Ovary (tissue), 7 donors: ENCODE measurements at regions not wholly inside any gene's neighbourhood (a gene's known extent, or its start where the extent isn't known, plus 50 kb on each side); places are given as distances from the start of the nearest gene placed in this dataset.

Experiments
- DNase-seq, 5 donors: peaks; one replicate each; pipeline ENCODE4 v3.0.0-alpha.2; 2019 to 2020
- H3K27ac ChIP-seq, 2 donors: fragments of 200-600 bp; one replicate each; pipeline versions ENCODE4 v1.5.1 to v1.8.0; 2019 to 2022
- H3K27me3 ChIP-seq: fragments of 200-600 bp; one replicate; pipeline ENCODE4 v1.8.0; 2022
- H3K36me3 ChIP-seq: fragments of 200-600 bp; sonication (generic); one replicate; pipeline ENCODE4 v1.5.1; 2019
- H3K4me1 ChIP-seq: one replicate; pipeline ENCODE4 v1.8.1; 2013; ENCODE audit warnings: mild to moderate bottlenecking, moderate library complexity; ENCODE audit not compliant: insufficient read depth
- H3K4me3 ChIP-seq: fragments of 200-600 bp; sonication (generic); one replicate; pipeline ENCODE4 v1.5.1; 2017
- H3K9me3 ChIP-seq, 2 donors: fragments of 200-600 bp in 1 of 2; sonication (generic) in 1 of 2; one replicate each; pipeline versions ENCODE4 v1.5.1 to v1.8.1; 2013 to 2019; ENCODE audit warnings: mild to moderate bottlenecking in 1 of 2, moderate library complexity in 1 of 2
- EP300 ChIP-seq: sonication (generic); formaldehyde crosslinking; IDR thresholded peaks from one replicate; pipeline ENCODE4 v1.6.1; 2017; ENCODE audit warnings: antibody characterized with exemption
- POLR2A ChIP-seq: fragments of 450-650 bp; IDR thresholded peaks from one replicate; pipeline ENCODE4 v1.6.1; 2017; ENCODE audit warnings: antibody characterized with exemption, mild to moderate bottlenecking, moderate library complexity
- WGBS, 3 donors: extraction: QIAGEN DNeasy Blood & Tissue Kit in 1 of 3; methylation state at CpG; one replicate each; pipeline versions ENCODE4 v1.1.5 to v1.1.7; 2013 to 2017; 5-methylcytosine and 5-hydroxymethylcytosine counted together
- intact Hi-C, 4 donors: fragments of 100-400 bp; cut with DNase I; formaldehyde crosslinking; loops; one replicate each; pipeline versions ENCODE4 v1.11.0 to v1.15.1; 2022 to 2023
- TF ChIP-seq, protein P1 (sequence below), 3 donors: fragments of 450-650 bp in 2 of 3; fragments of 200-600 bp in 1 of 3; IDR thresholded peaks; one replicate each; pipeline versions ENCODE4 v1.5.1 to v1.8.0; 2016 to 2022; ENCODE audit warnings: antibody characterized with exemption in 3 of 3, mild to moderate bottlenecking in 1 of 3
- donor health status: DM: no; HTN: no; CAD: no; lungs with moderate emphysema.
- donor health status: DM: no; HTN: no; CAD: no.
- donor health status: Bipolar disorder and iron deficiency.
- donor health status: DM: no; HTN: no; CAD: no.
- donor health status: DM: yes; HTN: yes; CAD: no.

DNA sequence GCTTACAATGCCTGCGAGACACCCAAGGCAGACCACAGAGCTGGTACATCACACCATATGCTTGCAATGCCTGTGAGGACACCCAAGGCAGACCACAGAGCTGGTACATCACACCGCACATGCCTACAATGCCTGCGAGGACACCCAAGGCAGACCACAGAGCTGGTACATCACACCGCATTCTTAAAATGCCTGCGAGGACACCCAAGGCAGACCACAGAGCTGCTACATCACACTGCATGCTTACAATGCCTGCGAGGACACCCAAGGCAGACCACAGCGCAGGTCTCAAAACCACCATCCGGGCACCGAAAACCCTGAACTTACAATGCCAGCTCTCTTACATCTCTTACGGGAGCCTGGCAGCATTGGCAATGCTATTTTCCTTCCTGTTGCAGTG, 799.6 kb downstream of the GALR1 start:
- no peaks in the 10 kb centered on the region for H3K9me3 ChIP-seq
- intact Hi-C loops = no loop called here
- no peaks in the 10 kb centered on the region for H3K27me3 ChIP-seq
- DNase-seq = no peak
- no peak overlapping the region for H3K27ac ChIP-seq
- H3K4me3 ChIP-seq = no peak overlapping the region
- no peaks in the 10 kb centered on the region for H3K4me1 ChIP-seq
- TF ChIP-seq EP300 (no peak), POLR2A (no peak)
- TF ChIP-seq, protein P1, sequence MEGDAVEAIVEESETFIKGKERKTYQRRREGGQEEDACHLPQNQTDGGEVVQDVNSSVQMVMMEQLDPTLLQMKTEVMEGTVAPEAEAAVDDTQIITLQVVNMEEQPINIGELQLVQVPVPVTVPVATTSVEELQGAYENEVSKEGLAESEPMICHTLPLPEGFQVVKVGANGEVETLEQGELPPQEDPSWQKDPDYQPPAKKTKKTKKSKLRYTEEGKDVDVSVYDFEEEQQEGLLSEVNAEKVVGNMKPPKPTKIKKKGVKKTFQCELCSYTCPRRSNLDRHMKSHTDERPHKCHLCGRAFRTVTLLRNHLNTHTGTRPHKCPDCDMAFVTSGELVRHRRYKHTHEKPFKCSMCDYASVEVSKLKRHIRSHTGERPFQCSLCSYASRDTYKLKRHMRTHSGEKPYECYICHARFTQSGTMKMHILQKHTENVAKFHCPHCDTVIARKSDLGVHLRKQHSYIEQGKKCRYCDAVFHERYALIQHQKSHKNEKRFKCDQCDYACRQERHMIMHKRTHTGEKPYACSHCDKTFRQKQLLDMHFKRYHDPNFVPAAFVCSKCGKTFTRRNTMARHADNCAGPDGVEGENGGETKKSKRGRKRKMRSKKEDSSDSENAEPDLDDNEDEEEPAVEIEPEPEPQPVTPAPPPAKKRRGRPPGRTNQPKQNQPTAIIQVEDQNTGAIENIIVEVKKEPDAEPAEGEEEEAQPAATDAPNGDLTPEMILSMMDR (IDR thresholded peaks at IDR 0.05) = no peak
- 86 to 91% (median 88%) methylated on average over 10 of the region's 10 CpGs for WGBS, 3 donors
- no peaks in the 10 kb centered on the region for H3K36me3 ChIP-seq

DNA sequence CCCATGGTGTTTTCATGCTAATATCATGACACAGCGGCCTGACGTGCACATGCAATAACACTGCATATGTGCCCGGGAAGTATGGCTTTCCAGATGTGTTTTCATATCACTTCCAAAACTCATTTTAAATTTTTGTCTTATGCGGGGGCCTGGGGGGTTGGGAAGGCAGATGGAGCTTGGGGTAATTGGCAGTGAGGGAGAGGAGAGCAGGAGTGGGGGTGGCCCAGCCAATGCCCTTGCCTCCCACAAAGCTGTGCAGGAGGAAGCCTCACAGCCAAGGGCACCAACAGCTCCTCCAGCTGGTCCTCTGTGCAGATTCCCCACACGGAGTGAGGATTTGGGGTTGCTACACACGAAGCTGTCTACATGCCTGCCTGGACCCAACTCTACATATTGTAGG, 805.2 kb downstream of the GALR1 start:
- Histone ChIP-seq H3K27ac (no peak overlapping the region), H3K9me3 (no peaks in the 10 kb centered on the region), H3K4me3 (no peak overlapping the region), H3K27me3 (no peaks in the 10 kb centered on the region), H3K4me1 (no peaks in the 10 kb centered on the region), H3K36me3 (no peaks in the 10 kb centered on the region)
- no peak for TF ChIP-seq POLR2A
- TF ChIP-seq, protein P1 (IDR thresholded peaks at IDR 0.05) = no peak
- no peak for TF ChIP-seq EP300
- DNase-seq = no peak
- 70 to 87% (median 75%) methylated on average over 6 of the region's 6 CpGs for WGBS, 3 donors
- intact Hi-C loops = no loop called here

DNA sequence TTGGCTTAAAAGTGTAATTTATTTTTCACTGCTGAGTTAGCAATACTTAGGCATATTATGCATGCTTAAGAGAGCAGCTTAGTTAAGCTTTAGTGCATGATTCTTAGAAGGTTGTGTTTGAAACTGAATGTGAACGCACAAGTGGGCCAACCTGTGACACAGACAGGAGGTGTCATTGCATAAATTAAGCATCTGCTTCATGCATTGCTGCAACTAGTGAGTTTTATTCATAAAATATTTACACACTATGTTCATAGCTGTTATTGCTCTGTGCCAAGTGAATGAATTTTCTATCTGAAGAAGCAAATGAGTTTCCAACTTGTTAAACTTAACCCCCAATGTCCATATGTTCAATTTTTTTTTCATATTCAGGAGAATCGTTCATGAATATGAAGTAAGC, 806.4 kb downstream of the GALR1 start:
- Histone ChIP-seq H3K36me3 (no peaks in the 10 kb centered on the region), H3K9me3 (no peaks in the 10 kb centered on the region), H3K4me3 (no peak overlapping the region), H3K27ac (no peak overlapping the region), H3K4me1 (no peaks in the 10 kb centered on the region), H3K27me3 (no peaks in the 10 kb centered on the region)
- intact Hi-C loops = no loop called here
- 55 to 87% (median 68%) methylated on average over 2 of the region's 2 CpGs for WGBS, 3 donors
- DNase-seq = no peak
- no peak for TF ChIP-seq POLR2A
- TF ChIP-seq, protein P1 (IDR thresholded peaks at IDR 0.05) = no peak
- no peak for TF ChIP-seq EP300

DNA sequence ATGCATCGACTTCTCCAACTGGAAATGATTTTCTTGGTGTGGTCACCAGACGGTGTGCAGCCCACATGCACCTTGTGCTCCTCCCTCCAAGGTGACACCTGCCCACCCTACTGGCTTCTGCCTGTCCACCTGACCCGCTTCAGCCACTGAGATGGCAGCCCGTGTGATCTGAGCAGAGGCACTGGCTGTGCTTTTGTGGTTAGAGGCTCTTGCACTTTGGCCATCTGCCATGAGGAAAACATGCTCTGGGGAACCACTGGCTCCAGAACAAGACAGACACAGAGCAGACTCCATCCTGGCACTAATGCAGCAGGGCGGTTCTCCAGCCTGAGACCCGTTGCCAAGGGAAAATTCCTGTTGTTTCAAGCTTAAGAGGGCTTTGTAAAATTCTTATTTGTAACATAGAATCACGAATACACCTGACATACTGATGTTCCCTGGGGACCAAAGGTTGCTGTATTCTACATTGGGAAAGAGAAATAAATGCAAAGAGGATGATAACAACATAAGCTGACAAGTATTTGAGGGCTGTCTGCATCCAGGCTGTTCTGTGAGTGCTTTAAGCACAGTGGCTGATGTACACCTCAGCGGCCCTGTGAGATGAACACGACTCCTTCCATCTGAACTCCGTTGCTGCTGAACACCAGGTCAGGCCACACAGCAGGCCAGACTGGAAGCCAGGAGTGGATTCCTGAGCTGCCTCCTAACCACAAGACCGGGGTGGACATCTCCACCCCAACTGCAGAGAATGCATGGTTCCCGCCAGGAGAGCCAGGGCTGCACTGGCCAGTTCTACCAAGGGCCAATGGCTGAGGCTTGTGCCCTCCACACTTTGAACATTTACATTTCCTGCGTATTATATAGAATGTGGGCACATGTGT, 820.4 kb downstream of the GALR1 start:
- Histone ChIP-seq H3K27ac (no peak overlapping the region), H3K27me3 (no peaks in the 10 kb centered on the region), H3K4me1 (no peaks in the 10 kb centered on the region), H3K36me3 (no peaks in the 10 kb centered on the region), H3K4me3 (no peak overlapping the region), H3K9me3 (no peaks in the 10 kb centered on the region)
- TF ChIP-seq POLR2A (no peak), EP300 (no peak)
- TF ChIP-seq, protein P1 (IDR thresholded peaks at IDR 0.05) = no peak
- no peak for DNase-seq
- intact Hi-C loops = no loop called here
- WGBS, 3 donors = 33 to 40% (median 39%) methylated on average over 13 of the region's 13 CpGs
